RKO (cell line): ENCODE measurements at regions not wholly inside any gene's neighbourhood (a gene's known extent, or its start where the extent isn't known, plus 50 kb on each side); places are given as distances from the start of the nearest gene placed in this dataset.

Experiments used
- DNase-seq: peaks from one replicate; pipeline ENCODE4 v3.0.0-alpha.2; 2016; ENCODE audit warnings: low spot score

DNA sequence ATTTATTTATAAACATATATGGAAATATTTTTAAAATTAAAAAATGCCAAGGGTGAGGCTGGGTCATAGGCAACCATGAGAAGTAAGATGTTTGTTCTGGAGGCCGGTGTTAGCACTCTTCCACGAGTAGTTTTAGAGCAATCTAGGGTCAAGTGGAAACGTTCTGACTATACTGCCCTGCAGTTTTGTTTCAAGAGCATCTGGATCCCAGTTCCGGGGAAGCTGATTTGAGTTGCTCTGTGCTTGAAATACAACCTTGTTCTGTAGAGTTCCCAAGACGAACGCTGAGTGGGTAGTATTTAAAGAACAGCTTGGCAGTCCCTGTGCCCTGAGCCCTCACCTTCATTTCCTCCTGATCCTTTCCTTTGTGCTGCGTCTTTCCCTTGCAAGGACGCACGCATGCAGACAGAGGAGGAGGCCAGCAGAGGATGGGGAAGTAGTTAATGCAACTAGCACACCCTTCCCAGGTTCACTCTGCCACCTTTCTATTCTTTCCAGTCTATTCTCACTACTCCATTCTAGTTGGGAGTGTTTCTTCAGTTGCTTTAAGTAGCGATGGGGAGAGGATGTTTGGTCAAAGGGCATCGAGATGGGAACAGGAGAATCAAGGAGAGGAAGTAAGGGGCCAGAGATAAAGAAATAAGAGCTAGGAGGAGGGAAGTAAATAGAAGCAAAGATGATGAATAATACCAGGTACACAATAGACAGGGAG, 68.3 kb upstream of the ZSWIM6 start:
- DNase-seq = no peak

DNA sequence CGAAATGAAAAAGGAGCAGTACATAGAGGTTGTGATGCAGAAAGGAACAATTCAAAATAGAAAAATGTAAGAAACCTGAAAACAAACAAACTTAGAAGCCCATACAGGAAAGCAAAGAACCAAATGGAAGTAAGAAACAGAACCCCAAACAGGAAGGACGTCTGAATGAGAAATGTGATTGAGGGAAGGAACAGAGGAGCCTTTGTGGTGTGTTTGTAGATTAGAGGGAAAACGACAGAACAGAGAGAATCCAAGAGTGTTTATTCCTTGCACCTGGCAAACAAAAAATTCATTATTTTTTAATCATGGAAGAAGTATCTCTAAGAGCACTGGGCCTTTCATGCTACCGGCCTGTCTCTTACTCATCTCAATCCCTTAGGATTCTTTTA, 67.8 kb upstream of the ZSWIM6 start:
- no peak for DNase-seq

GRCh38 chr5:61267116-61267515, 64.9 kb upstream of the ZSWIM6 start:
- no peak for DNase-seq

- DNase-seq = no peak
These were observed 63.2 kb upstream of the ZSWIM6 start for GRCh38 chr5:61268871-61269270.

- DNase-seq = no peak
These were observed 61.4 kb upstream of the ZSWIM6 start for GRCh38 chr5:61270510-61271165.

GRCh38 chr5:61272688-61273087, 59.4 kb upstream of the ZSWIM6 start:
- no peak for DNase-seq

GRCh38 chr5:61273279-61273975, 58.6 kb upstream of the ZSWIM6 start:
- no peak for DNase-seq

- DNase-seq = no peak
These were observed 57.5 kb upstream of the ZSWIM6 start for GRCh38 chr5:61274511-61274911.

- DNase-seq = peak; percentile 65
These were observed 56.2 kb upstream of the ZSWIM6 start for GRCh38 chr5:61275841-61276240.

- DNase-seq = no peak
These were observed 54.9 kb upstream of the ZSWIM6 start for GRCh38 chr5:61277190-61277589.

DNA sequence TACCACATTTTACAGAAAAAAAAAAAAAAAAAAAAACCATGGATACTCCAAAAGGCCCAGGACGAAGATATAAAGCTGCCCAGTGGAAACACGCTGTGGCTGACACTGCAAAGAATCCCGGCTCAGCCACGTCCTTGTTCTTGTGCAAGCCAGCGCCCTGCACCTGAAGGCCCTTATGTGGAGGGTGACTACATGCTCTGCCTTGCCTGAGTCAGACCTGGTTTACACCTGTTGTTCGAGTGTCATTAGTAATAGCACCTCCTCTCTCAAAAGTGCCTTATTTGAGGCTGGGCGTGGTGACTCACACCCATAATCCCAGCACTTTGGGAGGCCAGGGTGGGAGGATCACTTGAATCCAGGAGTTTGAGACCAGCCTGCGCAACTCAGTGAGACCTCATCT, 54.3 kb upstream of the ZSWIM6 start:
- DNase-seq = no peak

DNA sequence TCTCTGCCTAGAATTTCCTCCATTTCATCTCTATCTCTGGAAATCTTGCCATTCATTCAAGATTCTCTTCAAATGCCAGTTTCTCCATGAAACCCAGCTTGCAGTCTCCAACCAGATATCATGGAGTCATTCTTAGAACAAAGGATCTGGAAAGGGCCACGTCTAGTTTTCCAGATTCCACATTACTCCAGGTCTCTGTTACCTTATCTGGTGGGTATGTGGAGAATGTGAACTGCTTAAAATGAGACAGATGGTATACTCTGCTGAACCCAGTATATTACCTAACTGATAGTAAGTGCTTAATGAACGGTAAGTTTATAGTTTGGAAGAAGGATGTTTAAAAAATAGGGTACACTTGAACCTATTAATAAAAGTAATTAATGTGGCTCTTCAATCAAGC, 52.3 kb upstream of the ZSWIM6 start:
- no peak for DNase-seq

- DNase-seq = peak; percentile 77
These were observed 51.9 kb upstream of the ZSWIM6 start for GRCh38 chr5:61280205-61280604.

- no peak for DNase-seq
These were observed 51.2 kb upstream of the ZSWIM6 start for GRCh38 chr5:61280761-61281427.

- no peak for DNase-seq
These were observed 50.4 kb upstream of the ZSWIM6 start for GRCh38 chr5:61281686-61282085.
